Liver (tissue), 8 donors: ENCODE measurements at regions not wholly inside any gene's neighbourhood (a gene's known extent, or its start where the extent isn't known, plus 50 kb on each side); places are given as distances from the start of the nearest gene placed in this dataset.

Experiments
- DNase-seq: peaks from one replicate; pipeline ENCODE4 v3.0.0-alpha.2; 2017; ENCODE audit warnings: low spot score
- H3K27ac ChIP-seq, 2 donors: one replicate each; pipeline ENCODE4 v1.7.0; 2013; ENCODE audit warnings: inconsistent platforms in 2 of 2, low read length in 2 of 2, control low read depth in 1 of 2, low read depth in 1 of 2, mild to moderate bottlenecking in 1 of 2
- H3K27me3 ChIP-seq, 4 donors: one replicate each; pipeline versions ENCODE4 v1.6.1 to v1.7.0; 2013; ENCODE audit warnings: low read length in 3 of 4, inconsistent platforms in 1 of 4, mild to moderate bottlenecking in 1 of 4, moderate library complexity in 1 of 4; ENCODE audit not compliant: control insufficient read depth in 4 of 4, insufficient read depth in 4 of 4
- H3K36me3 ChIP-seq, 4 donors: one replicate each; pipeline versions ENCODE4 v1.6.1 to v1.7.0; 2013; ENCODE audit warnings: low read length in 3 of 4, mild to moderate bottlenecking in 3 of 4, low read depth in 1 of 4, moderate library complexity in 1 of 4; ENCODE audit not compliant: control insufficient read depth in 4 of 4, insufficient read depth in 3 of 4
- H3K4me1 ChIP-seq, 4 donors: one replicate each; pipeline versions ENCODE4 v1.6.1 to v1.7.0; 2013; ENCODE audit warnings: low read length in 3 of 4, mild to moderate bottlenecking in 3 of 4, moderate library complexity in 1 of 4; ENCODE audit not compliant: control insufficient read depth in 4 of 4, insufficient read depth in 4 of 4
- H3K4me3 ChIP-seq, 3 donors: one replicate each; pipeline versions ENCODE4 v1.6.1 to v1.7.0; 2013; ENCODE audit warnings: low read length in 3 of 3, control low read depth in 1 of 3, low read depth in 1 of 3, mild to moderate bottlenecking in 1 of 3
- H3K9ac ChIP-seq, 2 donors: one replicate each; pipeline ENCODE4 v1.7.0; 2013; ENCODE audit warnings: low read length in 2 of 2, mild to moderate bottlenecking in 2 of 2, moderate library complexity in 2 of 2, control low read depth in 1 of 2, low read depth in 1 of 2
- H3K9me3 ChIP-seq, 4 donors: one replicate each; pipeline versions ENCODE4 v1.6.1 to v1.7.0; 2013; ENCODE audit warnings: low read length in 3 of 4; ENCODE audit not compliant: control insufficient read depth in 4 of 4
- EGR1 ChIP-seq, 2 donors: IDR thresholded peaks; 2 replicates each; pipeline ENCODE4 v1.6.1; 2016 to 2018; ENCODE audit warnings: antibody characterized with exemption in 2 of 2, low read depth in 2 of 2
- FOXA1 ChIP-seq: IDR thresholded peaks from 2 replicates; pipeline ENCODE4 v1.6.1; 2016; ENCODE audit warnings: antibody characterized with exemption
- FOXA2 ChIP-seq: IDR thresholded peaks from 2 replicates; pipeline ENCODE4 v1.6.1; 2016; ENCODE audit warnings: antibody characterized with exemption
- GABPA ChIP-seq, 2 donors: IDR thresholded peaks in 1 of 2; conservative IDR thresholded peaks in 1 of 2; 2 replicates each; pipeline ENCODE4 v1.6.1; 2016; ENCODE audit warnings: antibody characterized with exemption in 2 of 2, mild to moderate bottlenecking in 1 of 2, moderate library complexity in 1 of 2
- HNF4A ChIP-seq, 2 donors: conservative IDR thresholded peaks; 2 replicates each; pipeline ENCODE4 v1.6.1; 2016; ENCODE audit warnings: antibody characterized with exemption in 2 of 2, mild to moderate bottlenecking in 2 of 2
- HNF4G ChIP-seq: IDR thresholded peaks from 2 replicates; pipeline ENCODE4 v1.6.1; 2016; ENCODE audit warnings: antibody characterized with exemption
- JUND ChIP-seq, 2 donors: IDR thresholded peaks; 2 replicates each; pipeline ENCODE4 v1.6.1; 2016; ENCODE audit warnings: antibody characterized with exemption in 2 of 2
- NR2F2 ChIP-seq: IDR thresholded peaks from 2 replicates; pipeline ENCODE4 v1.6.1; 2016; ENCODE audit warnings: antibody characterized with exemption
- RXRA ChIP-seq, 2 donors: IDR thresholded peaks; 2 replicates each; pipeline ENCODE4 v1.6.1; 2017 to 2018; ENCODE audit warnings: antibody characterized with exemption in 2 of 2, mild to moderate bottlenecking in 1 of 2
- SP1 ChIP-seq: IDR thresholded peaks from 2 replicates; pipeline ENCODE4 v1.6.1; 2018; ENCODE audit warnings: antibody characterized with exemption, mild to moderate bottlenecking
- TAF1 ChIP-seq: conservative IDR thresholded peaks from 2 replicates; pipeline ENCODE4 v1.6.1; 2016; ENCODE audit warnings: antibody characterized with exemption, mild to moderate bottlenecking
- YY1 ChIP-seq: IDR thresholded peaks from 2 replicates; pipeline ENCODE4 v1.6.1; 2016; ENCODE audit warnings: antibody characterized with exemption, mild to moderate bottlenecking
- WGBS: extraction: QIAGEN DNeasy Blood & Tissue Kit; methylation state at CpG from one replicate; pipeline ENCODE4 v1.1.7; 2013; 5-methylcytosine and 5-hydroxymethylcytosine counted together
- TF ChIP-seq, protein P1 (sequence below): IDR thresholded peaks from 2 replicates; pipeline ENCODE4 v1.6.1; 2016; ENCODE audit warnings: antibody characterized with exemption
- TF ChIP-seq, protein P2 (sequence below): IDR thresholded peaks from 2 replicates; pipeline ENCODE4 v1.6.1; 2016; ENCODE audit warnings: antibody characterized with exemption
- TF ChIP-seq, protein P3 (sequence below): IDR thresholded peaks from 2 replicates; pipeline ENCODE4 v1.6.1; 2016; ENCODE audit warnings: antibody characterized with exemption
- TF ChIP-seq, protein P4 (sequence below): fragments of 150-350 bp; IDR thresholded peaks from 2 replicates; pipeline ENCODE4 v1.5.1; 2017; ENCODE audit warnings: improper control_type of control experiment, low read depth, low read length; ENCODE audit not compliant: missing input control
- TF ChIP-seq, protein P5 (sequence below): IDR thresholded peaks from 2 replicates; pipeline ENCODE4 v1.6.1; 2016; ENCODE audit warnings: antibody characterized with exemption, mild to moderate bottlenecking
- donor health status: healthy.
- donor health status: healthy.
- donor health status: healthy.
- donor health status: healthy.
- donor health status: healthy.

DNA sequence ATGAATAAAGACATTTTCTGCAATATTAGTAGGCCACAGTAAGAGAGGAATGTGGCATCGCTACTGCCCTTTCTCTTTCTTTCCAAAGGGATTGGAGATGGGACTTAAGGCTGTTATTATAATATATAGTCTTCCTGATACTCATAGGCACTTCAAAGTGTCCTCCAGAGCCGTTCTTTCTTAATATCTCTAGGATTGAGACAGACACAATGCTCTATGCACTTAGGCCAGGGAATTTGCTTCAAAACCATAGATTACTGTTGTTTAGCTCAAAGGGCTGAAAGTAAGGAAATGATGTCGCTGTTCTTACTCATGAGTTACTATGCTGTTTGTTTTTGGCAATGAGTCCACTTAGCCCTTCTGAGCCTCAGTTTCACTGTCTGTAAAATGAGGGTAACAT is 590.5 kb downstream of the CDH11 start:
- no peak for TF ChIP-seq TAF1
- no peak overlapping the region for H3K27ac ChIP-seq
- DNase-seq = no peak
- 83% methylated on average over 3 of the region's 3 CpGs for WGBS
- no peaks in the 10 kb centered on the region for H3K4me1 ChIP-seq
- H3K36me3 ChIP-seq = no peaks in the 10 kb centered on the region
- no peak overlapping the region for H3K9ac ChIP-seq
- H3K9me3 ChIP-seq = peaks cover 0 to 2% (median 0%) of the 10 kb centered on the region in 4 donors
- no peak overlapping the region for H3K4me3 ChIP-seq
- H3K27me3 ChIP-seq = no peaks in the 10 kb centered on the region

DNA sequence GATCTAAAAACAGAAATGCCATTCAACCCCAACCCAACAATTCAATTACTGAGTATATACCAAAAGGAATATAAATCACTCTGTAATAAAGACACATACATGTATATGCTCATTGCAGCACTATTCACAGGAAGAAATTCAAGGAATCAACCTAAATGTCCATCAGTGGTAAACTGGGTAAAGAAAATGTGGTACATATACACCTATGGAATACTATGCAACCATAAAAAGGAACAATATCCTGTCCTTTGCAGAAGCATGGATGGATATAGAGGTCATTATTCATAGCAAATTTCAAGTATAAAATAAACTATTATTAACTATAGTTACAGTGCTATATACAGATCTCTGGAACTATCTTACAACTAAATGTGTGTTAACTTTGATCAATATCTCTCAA is 599.3 kb downstream of the CDH11 start:
- H3K9me3 ChIP-seq = no peaks in the 10 kb centered on the region
- TF ChIP-seq FOXA2 (no peak), HNF4A (conservative IDR thresholded peaks at IDR 0.05) (no peak), TAF1 (no peak), GABPA (IDR thresholded peaks at IDR 0.05 in 1 of 2, conservative IDR thresholded peaks at IDR 0.05 in 1 of 2) (no peak), FOXA1 (no peak), YY1 (no peak), HNF4G (no peak), NR2F2 (no peak)
- TF ChIP-seq, protein P1, sequence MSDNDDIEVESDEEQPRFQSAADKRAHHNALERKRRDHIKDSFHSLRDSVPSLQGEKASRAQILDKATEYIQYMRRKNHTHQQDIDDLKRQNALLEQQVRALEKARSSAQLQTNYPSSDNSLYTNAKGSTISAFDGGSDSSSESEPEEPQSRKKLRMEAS = no peak
- TF ChIP-seq, protein P2, sequence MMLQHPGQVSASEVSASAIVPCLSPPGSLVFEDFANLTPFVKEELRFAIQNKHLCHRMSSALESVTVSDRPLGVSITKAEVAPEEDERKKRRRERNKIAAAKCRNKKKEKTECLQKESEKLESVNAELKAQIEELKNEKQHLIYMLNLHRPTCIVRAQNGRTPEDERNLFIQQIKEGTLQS = no peak
- TF ChIP-seq, protein P3, sequence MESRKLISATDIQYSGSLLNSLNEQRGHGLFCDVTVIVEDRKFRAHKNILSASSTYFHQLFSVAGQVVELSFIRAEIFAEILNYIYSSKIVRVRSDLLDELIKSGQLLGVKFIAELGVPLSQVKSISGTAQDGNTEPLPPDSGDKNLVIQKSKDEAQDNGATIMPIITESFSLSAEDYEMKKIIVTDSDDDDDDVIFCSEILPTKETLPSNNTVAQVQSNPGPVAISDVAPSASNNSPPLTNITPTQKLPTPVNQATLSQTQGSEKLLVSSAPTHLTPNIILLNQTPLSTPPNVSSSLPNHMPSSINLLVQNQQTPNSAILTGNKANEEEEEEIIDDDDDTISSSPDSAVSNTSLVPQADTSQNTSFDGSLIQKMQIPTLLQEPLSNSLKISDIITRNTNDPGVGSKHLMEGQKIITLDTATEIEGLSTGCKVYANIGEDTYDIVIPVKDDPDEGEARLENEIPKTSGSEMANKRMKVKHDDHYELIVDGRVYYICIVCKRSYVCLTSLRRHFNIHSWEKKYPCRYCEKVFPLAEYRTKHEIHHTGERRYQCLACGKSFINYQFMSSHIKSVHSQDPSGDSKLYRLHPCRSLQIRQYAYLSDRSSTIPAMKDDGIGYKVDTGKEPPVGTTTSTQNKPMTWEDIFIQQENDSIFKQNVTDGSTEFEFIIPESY = no peak
- no peak for DNase-seq
- H3K36me3 ChIP-seq = no peaks in the 10 kb centered on the region
- no peak overlapping the region for H3K9ac ChIP-seq
- no peaks in the 10 kb centered on the region for H3K4me1 ChIP-seq
- H3K4me3 ChIP-seq = no peak overlapping the region
- no peaks in the 10 kb centered on the region for H3K27me3 ChIP-seq
- no peak overlapping the region for H3K27ac ChIP-seq

DNA sequence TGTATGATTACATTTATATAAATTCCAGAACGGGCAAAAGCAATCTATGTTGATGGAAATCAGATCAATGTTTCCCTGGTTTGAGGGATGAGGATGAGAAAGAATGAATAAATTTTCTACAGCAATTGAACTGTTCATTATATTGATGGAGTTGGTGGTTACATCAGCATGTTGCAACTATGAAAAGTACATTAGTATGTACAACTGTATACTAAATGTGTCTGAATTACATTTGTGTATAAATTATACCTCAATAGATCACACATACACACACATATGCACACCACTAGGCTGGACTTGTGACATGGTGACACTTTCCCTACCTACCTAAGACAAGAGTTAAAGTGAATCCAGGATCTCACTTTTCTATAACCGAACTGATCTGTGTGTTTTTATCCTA is 608.0 kb downstream of the CDH11 start:
- Histone ChIP-seq H3K36me3 (no peaks in the 10 kb centered on the region), H3K9ac (no peak overlapping the region), H3K4me3 (no peak overlapping the region), H3K27ac (no peak overlapping the region), H3K27me3 (no peaks in the 10 kb centered on the region), H3K9me3 (no peaks in the 10 kb centered on the region), H3K4me1 (no peaks in the 10 kb centered on the region)
- TF ChIP-seq SP1 = no peak
- TF ChIP-seq, protein P3 = no peak
- TF ChIP-seq FOXA2 = no peak
- no peak for TF ChIP-seq YY1
- TF ChIP-seq JUND (IDR thresholded peaks at IDR 0.05) = no peak
- TF ChIP-seq EGR1 (IDR thresholded peaks at IDR 0.05; ENCODE audit: low read depth in 2 of 2) = no peak
- TF ChIP-seq, protein P4, sequence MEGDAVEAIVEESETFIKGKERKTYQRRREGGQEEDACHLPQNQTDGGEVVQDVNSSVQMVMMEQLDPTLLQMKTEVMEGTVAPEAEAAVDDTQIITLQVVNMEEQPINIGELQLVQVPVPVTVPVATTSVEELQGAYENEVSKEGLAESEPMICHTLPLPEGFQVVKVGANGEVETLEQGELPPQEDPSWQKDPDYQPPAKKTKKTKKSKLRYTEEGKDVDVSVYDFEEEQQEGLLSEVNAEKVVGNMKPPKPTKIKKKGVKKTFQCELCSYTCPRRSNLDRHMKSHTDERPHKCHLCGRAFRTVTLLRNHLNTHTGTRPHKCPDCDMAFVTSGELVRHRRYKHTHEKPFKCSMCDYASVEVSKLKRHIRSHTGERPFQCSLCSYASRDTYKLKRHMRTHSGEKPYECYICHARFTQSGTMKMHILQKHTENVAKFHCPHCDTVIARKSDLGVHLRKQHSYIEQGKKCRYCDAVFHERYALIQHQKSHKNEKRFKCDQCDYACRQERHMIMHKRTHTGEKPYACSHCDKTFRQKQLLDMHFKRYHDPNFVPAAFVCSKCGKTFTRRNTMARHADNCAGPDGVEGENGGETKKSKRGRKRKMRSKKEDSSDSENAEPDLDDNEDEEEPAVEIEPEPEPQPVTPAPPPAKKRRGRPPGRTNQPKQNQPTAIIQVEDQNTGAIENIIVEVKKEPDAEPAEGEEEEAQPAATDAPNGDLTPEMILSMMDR = no peak
- no peak for TF ChIP-seq FOXA1
- no peak for TF ChIP-seq HNF4G
- TF ChIP-seq, protein P2 = no peak
- TF ChIP-seq RXRA (IDR thresholded peaks at IDR 0.05) = no peak
- no peak for TF ChIP-seq GABPA (IDR thresholded peaks at IDR 0.05 in 1 of 2, conservative IDR thresholded peaks at IDR 0.05 in 1 of 2)
- TF ChIP-seq, protein P5, sequence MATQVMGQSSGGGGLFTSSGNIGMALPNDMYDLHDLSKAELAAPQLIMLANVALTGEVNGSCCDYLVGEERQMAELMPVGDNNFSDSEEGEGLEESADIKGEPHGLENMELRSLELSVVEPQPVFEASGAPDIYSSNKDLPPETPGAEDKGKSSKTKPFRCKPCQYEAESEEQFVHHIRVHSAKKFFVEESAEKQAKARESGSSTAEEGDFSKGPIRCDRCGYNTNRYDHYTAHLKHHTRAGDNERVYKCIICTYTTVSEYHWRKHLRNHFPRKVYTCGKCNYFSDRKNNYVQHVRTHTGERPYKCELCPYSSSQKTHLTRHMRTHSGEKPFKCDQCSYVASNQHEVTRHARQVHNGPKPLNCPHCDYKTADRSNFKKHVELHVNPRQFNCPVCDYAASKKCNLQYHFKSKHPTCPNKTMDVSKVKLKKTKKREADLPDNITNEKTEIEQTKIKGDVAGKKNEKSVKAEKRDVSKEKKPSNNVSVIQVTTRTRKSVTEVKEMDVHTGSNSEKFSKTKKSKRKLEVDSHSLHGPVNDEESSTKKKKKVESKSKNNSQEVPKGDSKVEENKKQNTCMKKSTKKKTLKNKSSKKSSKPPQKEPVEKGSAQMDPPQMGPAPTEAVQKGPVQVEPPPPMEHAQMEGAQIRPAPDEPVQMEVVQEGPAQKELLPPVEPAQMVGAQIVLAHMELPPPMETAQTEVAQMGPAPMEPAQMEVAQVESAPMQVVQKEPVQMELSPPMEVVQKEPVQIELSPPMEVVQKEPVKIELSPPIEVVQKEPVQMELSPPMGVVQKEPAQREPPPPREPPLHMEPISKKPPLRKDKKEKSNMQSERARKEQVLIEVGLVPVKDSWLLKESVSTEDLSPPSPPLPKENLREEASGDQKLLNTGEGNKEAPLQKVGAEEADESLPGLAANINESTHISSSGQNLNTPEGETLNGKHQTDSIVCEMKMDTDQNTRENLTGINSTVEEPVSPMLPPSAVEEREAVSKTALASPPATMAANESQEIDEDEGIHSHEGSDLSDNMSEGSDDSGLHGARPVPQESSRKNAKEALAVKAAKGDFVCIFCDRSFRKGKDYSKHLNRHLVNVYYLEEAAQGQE = no peak
- 69% methylated on average over 2 of the region's 2 CpGs for WGBS
- no peak for DNase-seq
